ENCODE measurements at regions not wholly inside any gene's neighbourhood (a gene's known extent, or its start where the extent isn't known, plus 50 kb on each side); places are given as distances from the start of the nearest gene placed in this dataset.
A peak's percentile ranks its signal among the peaks of the same experiment; 100 is the strongest.
"Not testable (repeated sequence)": the region's sequence is repeated elsewhere in the genome, so short reads cannot be mapped to it uniquely, and the experiment has no call there.

DNA sequence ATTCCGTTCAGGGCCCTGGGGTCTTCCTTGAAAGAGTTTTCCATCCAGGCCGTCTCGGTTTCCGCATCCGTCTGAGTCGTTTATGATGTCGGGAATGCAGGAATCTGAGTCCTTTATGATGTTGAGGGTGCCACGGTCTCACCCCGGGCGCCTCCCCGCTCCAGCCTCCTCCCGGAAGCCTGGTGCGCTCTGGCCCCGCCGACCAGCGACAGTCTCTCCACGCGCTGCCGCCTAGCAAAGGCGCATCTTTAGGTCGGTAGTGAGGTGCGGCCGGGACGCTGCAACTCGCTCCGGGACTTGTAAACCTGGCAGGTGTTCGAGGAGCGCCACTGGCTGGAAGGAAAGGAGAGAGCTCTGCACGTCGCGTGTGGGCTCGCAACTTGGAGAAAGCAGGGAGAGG lies 132.6 kb downstream of the FAM72C start:
- not testable (repeated sequence) for FAIRE-seq

- not testable (repeated sequence) for FAIRE-seq
These were observed 133.2 kb downstream of the FAM72C start for GRCh38 chr1:143838598-143838929.

DNA sequence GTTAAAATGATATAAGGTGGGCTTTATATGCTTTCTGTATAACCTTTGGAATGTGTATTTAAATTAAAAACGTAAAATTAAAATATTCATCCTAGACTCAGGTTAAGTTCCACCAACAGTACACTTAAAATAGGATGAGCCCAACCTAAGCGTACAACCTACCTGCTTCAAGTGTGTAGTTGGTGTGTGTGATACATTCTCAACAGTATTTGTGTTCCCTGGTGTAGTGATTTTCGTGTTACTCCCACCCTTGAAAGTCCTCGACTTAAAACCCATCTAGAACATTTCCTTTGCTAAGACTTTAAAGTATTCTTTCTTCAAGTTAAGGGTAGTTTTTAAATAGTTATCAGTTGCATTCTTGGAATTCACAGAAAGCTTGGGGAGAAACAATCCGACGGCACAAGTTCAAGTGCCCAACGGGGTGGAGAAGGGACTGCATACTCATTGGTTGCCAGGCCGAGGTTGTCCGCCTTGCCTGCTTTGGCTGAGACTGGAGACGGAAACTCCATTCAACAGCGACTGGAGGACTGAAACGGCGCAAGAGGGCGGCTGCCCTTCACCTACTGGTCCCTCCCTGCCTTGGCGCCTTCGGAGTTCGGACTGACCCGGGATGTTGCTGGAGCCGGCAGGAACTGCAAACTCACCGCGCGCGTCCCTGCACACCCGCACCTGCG lies 133.7 kb downstream of the FAM72C start:
- not testable (repeated sequence) for FAIRE-seq

DNA sequence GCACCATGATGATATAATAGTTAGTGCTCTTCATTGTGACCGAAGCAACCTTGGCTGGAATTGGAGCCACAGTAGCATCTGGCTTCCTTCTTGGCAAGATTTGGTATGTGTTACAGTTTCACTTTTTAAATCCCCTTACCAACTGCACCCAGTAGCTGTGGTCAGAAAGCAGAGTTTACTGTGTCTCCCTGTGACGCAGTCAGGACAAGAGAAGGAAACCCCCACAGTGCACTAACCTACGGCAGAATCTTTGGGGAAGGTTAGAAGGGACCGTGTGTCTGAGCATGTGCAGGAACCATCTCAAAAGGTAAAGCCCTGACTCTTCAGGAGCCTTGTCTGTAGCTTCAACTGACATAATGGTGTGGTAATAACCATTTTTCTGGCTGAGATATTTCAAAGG lies 138.4 kb downstream of the FAM72C start:
- FAIRE-seq = not testable (repeated sequence)

DNA sequence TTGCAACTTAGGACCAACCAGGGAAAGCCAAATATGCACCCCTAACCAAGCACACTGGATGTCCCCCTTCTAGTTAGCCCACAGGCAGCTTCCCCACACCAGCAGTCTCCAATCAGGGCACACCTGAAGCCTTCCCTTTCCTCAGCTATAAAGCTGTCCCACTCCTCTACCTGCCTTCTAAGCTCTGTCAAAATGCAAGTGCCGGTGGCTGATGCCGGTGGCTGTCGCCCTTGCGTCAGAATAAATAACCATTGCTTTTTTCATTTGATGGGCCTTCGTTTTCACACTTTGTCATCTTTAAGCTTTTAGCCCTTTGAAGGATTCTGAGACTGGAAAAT lies 139.4 kb downstream of the FAM72C start:
- FAIRE-seq = not testable (repeated sequence)

DNA sequence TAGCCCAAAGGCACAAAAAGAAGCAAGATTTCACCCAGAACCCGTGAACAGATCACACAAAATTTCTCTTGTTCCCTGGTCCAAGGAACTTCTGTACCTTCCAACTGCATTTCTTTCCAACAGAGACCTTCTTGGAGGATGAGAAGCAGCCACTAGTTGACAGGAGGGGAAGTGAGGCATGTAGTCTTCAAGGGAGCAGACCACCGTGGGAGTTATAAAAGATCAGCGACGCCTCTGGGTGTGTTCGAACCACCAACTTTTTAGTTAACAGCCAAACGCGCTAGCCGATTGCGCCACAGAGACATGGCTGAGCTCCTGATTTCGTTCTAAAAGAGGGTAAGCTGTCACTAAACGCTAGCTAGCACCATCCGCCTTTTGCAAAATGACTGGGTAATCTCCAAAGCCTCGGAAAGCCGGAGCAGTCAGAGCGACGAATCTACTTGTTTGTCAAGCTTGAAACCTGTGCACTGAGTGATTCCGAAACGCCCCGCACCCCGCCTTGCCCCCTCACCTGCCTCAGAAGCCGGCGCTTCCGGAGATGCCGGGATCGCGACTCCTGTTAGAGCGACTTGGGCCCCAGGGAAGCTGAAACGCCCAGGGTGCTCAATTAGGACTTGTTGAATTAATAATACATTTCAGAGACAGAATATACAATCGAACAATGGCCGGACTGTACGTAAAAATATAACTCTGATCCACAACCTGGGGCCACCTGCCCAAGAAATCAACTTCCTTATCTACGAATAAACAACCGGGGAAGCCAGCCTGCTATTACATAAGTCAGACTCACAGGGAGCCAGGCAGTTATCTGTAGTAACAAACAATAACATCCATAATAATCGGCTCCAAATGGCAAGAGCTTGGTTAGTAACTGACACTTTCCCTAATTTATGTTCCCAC lies 140.1 kb downstream of the FAM72C start:
- not testable (repeated sequence) for FAIRE-seq

DNA sequence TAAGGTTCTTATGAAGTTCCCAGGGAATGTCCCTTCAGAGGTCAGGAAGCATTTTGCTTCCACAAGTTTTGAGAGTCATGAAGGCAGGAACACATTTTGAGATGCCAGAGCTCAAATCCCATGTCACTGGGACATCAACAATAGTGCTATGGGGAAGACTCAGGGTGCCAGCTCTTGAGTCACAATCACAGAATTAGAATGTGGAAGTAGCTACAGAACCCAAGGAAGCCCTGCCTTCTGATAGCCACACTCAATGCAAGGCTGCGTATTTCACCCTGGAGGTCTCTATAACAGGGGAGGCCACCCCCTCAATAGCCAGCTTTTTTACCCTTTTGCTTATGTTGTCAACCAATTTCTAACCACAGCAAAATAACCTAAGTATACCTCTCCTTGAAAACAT lies 145.6 kb downstream of the FAM72C start:
- FAIRE-seq = not testable (repeated sequence)

- not testable (repeated sequence) for FAIRE-seq
These were observed 147.5 kb downstream of the FAM72C start for GRCh38 chr1:143824266-143824665.

GRCh38 chr1:143820058-143820457 lies 151.7 kb downstream of the FAM72C start:
- not testable (repeated sequence) for FAIRE-seq

GRCh38 chr1:143816369-143816768 lies 155.4 kb downstream of the FAM72C start:
- not testable (repeated sequence) for FAIRE-seq

GRCh38 chr1:143805374-143805773 lies 166.4 kb downstream of the FAM72C start:
- FAIRE-seq = peak; percentile 68

DNA sequence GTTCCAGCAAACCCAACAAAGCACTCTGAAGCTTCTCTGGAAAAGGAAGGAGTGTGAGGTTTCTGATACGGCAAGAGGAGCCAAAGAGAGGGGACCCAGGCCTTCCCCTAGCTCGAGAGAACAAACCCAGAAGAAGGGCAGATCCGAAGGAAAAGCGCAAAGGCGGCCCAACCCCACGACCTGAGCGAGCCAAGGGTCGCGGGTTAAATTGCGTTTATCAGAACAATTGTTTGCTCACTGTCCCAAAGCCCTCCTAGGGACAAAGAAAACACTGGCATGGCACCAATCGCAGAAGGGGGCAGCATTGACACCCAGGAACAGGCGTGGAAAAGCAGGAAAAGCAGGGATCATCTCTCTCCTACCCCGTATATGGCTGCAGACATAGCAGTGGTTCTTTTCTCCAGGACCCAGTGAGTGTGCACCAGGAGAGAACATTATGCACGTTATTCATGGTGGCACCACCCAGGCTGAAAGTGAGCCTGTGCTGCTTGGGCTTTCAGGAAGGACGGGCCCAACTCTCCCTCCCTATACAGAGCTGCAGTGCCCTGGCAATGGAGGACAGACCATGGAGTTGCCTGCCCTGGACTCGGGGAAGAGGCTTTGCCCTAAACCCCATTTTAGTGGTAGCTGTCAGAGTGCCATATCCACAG lies 167.0 kb downstream of the FAM72C start:
- FAIRE-seq = not testable (repeated sequence)

DNA sequence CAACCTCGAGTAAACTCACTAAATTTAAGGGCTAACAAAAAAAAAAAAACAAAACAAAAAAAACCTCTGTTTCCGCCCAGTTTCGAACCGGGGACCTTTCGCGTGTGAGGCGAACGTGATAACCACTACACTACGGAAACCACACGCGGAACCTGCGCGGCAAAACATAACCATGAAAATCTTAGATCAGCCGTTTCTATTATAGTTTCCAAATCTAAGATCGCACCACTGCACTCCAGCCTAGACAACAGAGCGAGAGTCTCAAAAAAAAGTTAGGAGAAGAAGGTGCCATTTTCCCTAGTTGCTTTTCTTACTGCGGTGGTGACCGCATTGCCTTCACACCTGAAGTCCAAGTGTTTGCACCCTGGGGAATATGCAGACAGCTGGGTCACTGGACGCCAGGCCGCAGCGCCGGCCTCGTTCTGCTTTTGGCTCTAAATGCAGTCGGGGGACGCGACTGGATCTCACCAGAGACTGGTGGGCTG lies 167.8 kb downstream of the FAM72C start:
- not testable (repeated sequence) for FAIRE-seq

- peak; percentile 94 for FAIRE-seq
These were observed 168.7 kb downstream of the FAM72C start for GRCh38 chr1:143803095-143803494.

GRCh38 chr1:143799568-143800187 lies 172.1 kb downstream of the FAM72C start:
- FAIRE-seq = not testable (repeated sequence)

GRCh38 chr1:143796369-143796768 lies 175.4 kb downstream of the FAM72C start:
- FAIRE-seq = not testable (repeated sequence)

GRCh38 chr1:143792047-143792937 lies 179.5 kb downstream of the FAM72C start:
- not testable (repeated sequence) for FAIRE-seq

DNA sequence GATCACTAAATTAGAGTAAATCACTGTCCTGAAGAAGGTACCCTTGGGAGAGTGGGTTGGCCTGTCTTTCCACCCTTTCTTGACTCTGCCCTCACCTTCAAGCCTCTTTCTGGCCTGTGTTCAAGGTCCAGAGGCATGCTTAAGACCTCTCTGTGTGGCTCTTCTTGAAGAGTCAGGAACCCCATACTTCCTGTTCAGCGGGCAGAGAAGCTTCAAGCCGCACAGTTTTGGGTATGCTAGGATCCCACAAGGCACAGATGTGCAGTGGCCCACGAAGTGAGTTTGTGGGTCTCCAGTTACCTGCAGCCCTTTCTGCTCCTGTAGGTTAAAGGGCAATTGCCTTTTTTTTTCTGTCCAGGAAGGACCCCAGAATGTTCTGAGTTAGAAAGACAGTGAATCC lies 185.4 kb downstream of the FAM72C start:
- not testable (repeated sequence) for FAIRE-seq

DNA sequence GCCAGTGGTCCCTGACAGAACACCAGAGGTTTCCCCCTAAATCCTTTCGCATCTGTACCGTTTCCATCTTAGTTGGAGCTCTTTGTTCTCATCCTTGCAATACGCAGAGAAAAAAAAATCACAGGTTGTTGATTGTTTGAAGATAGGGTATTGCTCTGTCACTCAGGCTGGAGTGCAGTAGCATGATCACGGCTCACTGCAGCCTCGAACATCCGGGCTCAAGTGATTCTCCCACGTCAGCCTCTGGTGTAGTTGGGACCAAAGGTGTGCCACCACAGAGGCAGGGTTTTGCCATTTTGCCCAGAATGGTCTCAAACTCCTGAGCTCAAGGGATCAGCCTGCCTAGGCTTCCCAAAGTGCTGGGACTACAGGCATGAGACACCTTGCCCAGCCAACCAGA lies 185.9 kb downstream of the FAM72C start:
- FAIRE-seq = not testable (repeated sequence)

DNA sequence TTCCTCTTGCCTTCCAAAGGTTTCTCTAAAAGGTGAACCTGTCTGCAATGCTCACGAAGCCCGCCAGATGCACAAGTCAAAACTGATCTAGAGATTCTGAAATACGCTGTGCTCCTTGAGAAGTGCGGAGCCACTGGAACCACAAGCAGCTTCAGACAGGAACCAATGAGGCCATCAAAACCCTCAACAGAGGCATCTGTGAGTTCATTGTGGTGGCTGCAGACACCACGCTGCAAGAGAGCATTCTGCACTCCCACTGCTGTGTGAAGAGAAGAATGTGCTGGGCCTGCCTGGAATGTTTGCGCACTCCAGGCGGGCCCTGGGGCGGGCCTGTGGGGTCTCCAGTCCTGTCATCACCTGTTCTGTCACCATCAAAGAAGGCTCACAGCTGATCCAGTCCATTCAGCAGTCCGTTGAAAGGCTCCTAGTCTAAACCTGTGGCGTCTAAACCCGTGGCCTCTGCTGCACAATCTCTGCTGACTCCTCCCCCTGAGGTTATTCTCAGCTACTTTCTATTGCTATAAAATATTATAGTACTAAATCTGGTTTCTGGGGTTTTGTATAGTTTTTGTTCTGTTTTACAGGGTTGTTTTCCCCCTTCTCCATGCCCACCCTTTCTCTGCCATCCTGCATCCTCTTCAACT lies 187.4 kb downstream of the FAM72C start:
- not testable (repeated sequence) for FAIRE-seq

DNA sequence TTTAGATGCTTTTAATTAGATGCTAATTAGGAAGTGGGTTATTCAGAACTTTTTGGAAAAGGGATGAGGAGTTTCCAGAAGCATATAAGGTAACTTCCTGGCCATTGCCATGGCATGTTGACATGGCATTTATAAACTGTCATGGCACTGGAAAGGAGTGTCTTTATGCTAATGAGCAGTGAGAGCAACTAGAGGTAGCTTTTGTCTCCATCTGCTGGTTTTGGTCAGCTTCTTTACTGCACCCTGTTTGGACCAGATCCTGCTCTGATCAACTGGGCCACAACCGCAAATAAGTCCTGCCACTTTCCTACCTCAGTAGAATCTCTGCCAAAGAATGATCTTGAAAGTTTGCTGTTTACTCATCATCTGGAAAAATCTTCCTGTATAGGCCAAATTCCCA lies 193.6 kb downstream of the FAM72C start:
- peak; percentile 64 for FAIRE-seq

All from TTC549 (cell line).